GM12878 (cell line): ENCODE measurements at regions not wholly inside any gene's neighbourhood (a gene's known extent, or its start where the extent isn't known, plus 50 kb on each side); places are given as distances from the start of the nearest gene placed in this dataset.

Experiments used
- ATAC-seq: fragments of 200-7000 bp; cut with Tn5 transposase; 3 replicates; pipeline ENCODE4 v1.9.1; 2020; ENCODE audit warnings: mild to moderate bottlenecking, moderate library complexity
- BruUV-seq: library from RNA; stranded (reverse); fragments of 400-500 nt; replicated peaks from 2 replicates; lab custom pipeline; 2021; lab: Mats Ljungman, UMichigan
- CTCF ChIA-PET: fragments of 300-600 bp; sonication (Branson Sonifier 250); formaldehyde crosslinking; extraction: SDS; loops from one replicate; lab custom pipeline; 2021; ENCODE audit warnings: inconsistent platforms; lab: Yijun Ruan, JAX
- POLR2A ChIA-PET: fragments of 350-600 bp; formaldehyde crosslinking; extraction: SDS; loops from one replicate; lab custom pipeline; 2021; ENCODE audit warnings: inconsistent platforms; lab: Charles Lee
- RAD21 ChIA-PET: fragments of 300-600 bp; sonication (Branson Sonifier 250); formaldehyde crosslinking; loops from one replicate; lab custom pipeline; 2023; ENCODE audit warnings: antibody characterized with exemption; ENCODE audit not compliant: unreplicated experiment; lab: Charles Lee
- SMC1A ChIA-PET: fragments of 300-600 bp; sonication (Branson Sonifier 250); formaldehyde crosslinking; loops from one replicate; lab custom pipeline; 2023; ENCODE audit not compliant: unreplicated experiment, uncharacterized antibody; lab: Charles Lee
- DNase-seq: peaks from one replicate; pipeline ENCODE4 v3.0.0-alpha.2; 2011; ENCODE audit warnings: low read depth, low spot score
- FAIRE-seq: peaks from 3 replicates; lab custom pipeline; 2011; peaks lifted over from hg19 to GRCh38; lab: Jason Lieb, UNC
- H2AFZ ChIP-seq: 2 replicates; pipeline ENCODE4 v1.6.0; 2011; ENCODE audit warnings: low read depth, low read length, control low read depth; ENCODE audit not compliant: control insufficient read depth
- H3K27ac ChIP-seq: 2 replicates; pipeline ENCODE4 v1.5.1; 2011; ENCODE audit warnings: control low read depth; ENCODE audit not compliant: control insufficient read depth, insufficient read depth
- H3K27me3 ChIP-seq, 2 experiments: replicated peaks in 1 of 2; 2 replicates each; pipeline versions ENCODE4 v1.6.0 to v1.6.1; 2011; ENCODE audit warnings: low read length in 1 of 2; ENCODE audit not compliant: control insufficient read depth in 2 of 2, insufficient read depth in 2 of 2
- H3K36me3 ChIP-seq, 2 experiments: 2 replicates each; pipeline ENCODE4 v1.5.1; 2011; ENCODE audit warnings: low read length in 1 of 2; ENCODE audit not compliant: control insufficient read depth in 2 of 2, insufficient read depth in 2 of 2
- H3K4me1 ChIP-seq: 2 replicates; pipeline ENCODE4 v1.6.1; 2011; ENCODE audit warnings: mild to moderate bottlenecking, low read length, moderate library complexity, mixed read lengths; ENCODE audit not compliant: control insufficient read depth, insufficient read depth
- H3K4me2 ChIP-seq: 2 replicates; pipeline ENCODE4 v1.6.0; 2011; ENCODE audit warnings: control low read depth; ENCODE audit not compliant: control insufficient read depth, insufficient read depth
- H3K4me3 ChIP-seq: fragments of 200-600 bp; sonication (generic); 2 replicates; pipeline ENCODE4 v1.5.1; 2016
- H3K79me2 ChIP-seq: 2 replicates; pipeline ENCODE4 v1.6.0; 2011; ENCODE audit warnings: low read length; ENCODE audit not compliant: control insufficient read depth, insufficient read depth
- H3K9ac ChIP-seq: 2 replicates; pipeline ENCODE4 v1.8.0; 2011; ENCODE audit warnings: low read length, control low read depth, mixed read lengths; ENCODE audit not compliant: control insufficient read depth, insufficient read depth
- H3K9me3 ChIP-seq: replicated peaks from 3 replicates; pipeline ENCODE4 v1.5.1; 2011; ENCODE audit warnings: mild to moderate bottlenecking, low read length; ENCODE audit not compliant: control insufficient read depth, insufficient read depth
- H4K20me1 ChIP-seq: 2 replicates; pipeline ENCODE4 v1.6.0; 2011; ENCODE audit not compliant: control insufficient read depth, insufficient read depth
- ATF3 ChIP-seq: IDR thresholded peaks from 2 replicates; pipeline ENCODE4 v1.6.1; 2011; ENCODE audit warnings: low read depth, mild to moderate bottlenecking, low read length, moderate library complexity, borderline replicate concordance; ENCODE audit errors: extremely low read depth
- CREM ChIP-seq: IDR thresholded peaks from 2 replicates; pipeline ENCODE4 v1.6.1; 2014; ENCODE audit warnings: antibody characterized with exemption, low read depth
- EED ChIP-seq: sonication (generic); IDR thresholded peaks from 2 replicates; pipeline ENCODE4 v1.6.1; 2016; ENCODE audit warnings: antibody characterized with exemption, low read depth
- ELK1 ChIP-seq: IDR thresholded peaks from 2 replicates; pipeline ENCODE4 v1.6.1; 2012; ENCODE audit warnings: low read depth, low read length, improper control_type of control experiment
- HCFC1 ChIP-seq: fragments of 150-350 bp; IDR thresholded peaks from 2 replicates; pipeline ENCODE4 v1.6.1; 2014; ENCODE audit warnings: low read length
- IRF4 ChIP-seq: IDR thresholded peaks from 2 replicates; pipeline ENCODE4 v1.6.1; 2011; ENCODE audit warnings: low read depth, low read length
- JUNB ChIP-seq: IDR thresholded peaks from 2 replicates; pipeline ENCODE4 v1.6.1; 2016; ENCODE audit warnings: antibody characterized with exemption, mild to moderate bottlenecking
- MEF2B ChIP-seq: fragments of 450-650 bp; IDR thresholded peaks from 2 replicates; pipeline ENCODE4 v1.6.1; 2018; ENCODE audit warnings: mild to moderate bottlenecking, moderate library complexity; ENCODE audit not compliant: partially characterized antibody, poor library complexity, severe bottlenecking
- MTA2 ChIP-seq: fragments of 450-650 bp; IDR thresholded peaks from 2 replicates; pipeline ENCODE4 v1.6.1; 2016; ENCODE audit warnings: low read depth, mild to moderate bottlenecking, moderate library complexity
- NR2F1 ChIP-seq: fragments of 450-650 bp; conservative IDR thresholded peaks from 2 replicates; pipeline ENCODE4 v1.6.1; 2017; ENCODE audit warnings: mild to moderate bottlenecking
- NRF1 ChIP-seq: conservative IDR thresholded peaks from 2 replicates; pipeline ENCODE4 v1.6.1; 2011; ENCODE audit warnings: mild to moderate bottlenecking, low read depth, low read length, improper control_type of control experiment
- RB1 ChIP-seq: fragments of 450-650 bp; formaldehyde crosslinking; IDR thresholded peaks from 2 replicates; pipeline ENCODE4 v1.6.1; 2017; ENCODE audit warnings: mild to moderate bottlenecking, borderline replicate concordance
- RUNX3 ChIP-seq: IDR thresholded peaks from 2 replicates; pipeline ENCODE4 v1.6.1; 2012; ENCODE audit warnings: low read length, inconsistent platforms
- SMAD5 ChIP-seq: IDR thresholded peaks from 2 replicates; pipeline ENCODE4 v1.6.1; 2016; ENCODE audit warnings: antibody characterized with exemption, low read depth
- SRF ChIP-seq, 2 experiments: IDR thresholded peaks; 2 replicates each; pipeline ENCODE4 v1.6.1; 2011; ENCODE audit warnings: low read depth in 2 of 2, low read length in 2 of 2, mild to moderate bottlenecking in 1 of 2, moderate library complexity in 1 of 2
- STAT3 ChIP-seq: IDR thresholded peaks from 2 replicates; pipeline ENCODE4 v1.6.1; 2011; ENCODE audit warnings: low read depth, low read length, improper control_type of control experiment
- ZNF217 ChIP-seq: fragments of 450-650 bp; IDR thresholded peaks from 2 replicates; pipeline ENCODE4 v1.6.1; 2017; ENCODE audit warnings: antibody characterized with exemption, mild to moderate bottlenecking
- ZZZ3 ChIP-seq: IDR thresholded peaks from 2 replicates; pipeline ENCODE4 v1.6.1; 2011; ENCODE audit warnings: low read depth; ENCODE audit not compliant: control insufficient read depth, insufficient read length
- in situ Hi-C: fragments of 300-500 bp; cut with MboI; formaldehyde crosslinking; loops from 9 replicates; pipeline ENCODE4 v1.14.3; 2018; ENCODE audit warnings: mixed read lengths
- intact Hi-C: fragments of 100-400 bp; cut with micrococcal nuclease; formaldehyde crosslinking; loops from one replicate; pipeline ENCODE4 v1.14.2; 2022; ENCODE audit not compliant: unreplicated experiment

DNA sequence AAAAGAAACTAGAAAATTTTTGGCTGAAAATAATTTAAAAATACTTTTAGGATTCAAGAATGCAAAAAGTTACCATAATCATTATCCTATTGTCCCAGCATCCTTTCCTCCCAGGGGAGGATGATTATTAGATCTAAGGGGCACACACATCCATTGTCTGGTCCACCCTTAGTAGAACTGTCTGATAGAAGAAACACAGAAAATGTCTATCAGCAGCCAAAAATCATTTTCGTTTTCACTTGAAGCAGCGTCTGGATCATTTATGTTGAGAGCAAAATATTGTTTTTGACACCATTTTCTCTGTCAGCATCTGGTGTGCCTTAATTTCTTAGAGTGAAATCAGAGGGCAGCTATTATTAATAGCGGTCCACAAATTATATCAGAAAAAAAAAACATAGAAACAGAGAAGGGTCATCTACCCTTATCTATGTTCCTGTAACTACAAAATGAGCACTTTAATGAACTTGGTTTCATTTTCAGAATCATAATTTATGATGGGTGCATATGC lies 446.3 kb downstream of the TRAM1L1 start (continued):
- no peak for TF ChIP-seq ELK1
- TF ChIP-seq IRF4 = no peak
- no peak for TF ChIP-seq SRF (IDR thresholded peaks at IDR 0.05; ENCODE audit: low read depth in 2 of 2, low read length in 2 of 2)
- no peak for TF ChIP-seq JUNB
- TF ChIP-seq SMAD5 = no peak
- TF ChIP-seq EED = no peak
- TF ChIP-seq, all 136 proteins: peak for 0

GRCh38 chr4:116638592-116638991 lies 446.8 kb downstream of the TRAM1L1 start:
- no peak for TF ChIP-seq EED
- no peak for TF ChIP-seq RB1
- no peak for TF ChIP-seq ZNF217
- no peak for TF ChIP-seq ZZZ3
- no peak for TF ChIP-seq ATF3
- no peak for TF ChIP-seq MTA2
- TF ChIP-seq NR2F1 = no peak
- TF ChIP-seq CREM = no peak
- TF ChIP-seq NRF1 = no peak
- TF ChIP-seq RUNX3 = no peak
- no peak for TF ChIP-seq HCFC1
- no peak for TF ChIP-seq STAT3
- no peak for TF ChIP-seq MEF2B
- ATAC-seq (no peak), DNase-seq (no peak), FAIRE-seq (no peak)
- no peaks in the 10 kb centered on the region for H4K20me1 ChIP-seq
- CTCF ChIA-PET = no interaction called here
- H3K79me2 ChIP-seq = no peaks in the 10 kb centered on the region
- H3K4me3 ChIP-seq = no peak overlapping the region
- H3K27me3 ChIP-seq = no peaks in the 10 kb centered on the region
- H3K36me3 ChIP-seq = no peaks in the 10 kb centered on the region
- POLR2A ChIA-PET = no interaction called here
- no peak overlapping the region for H3K4me2 ChIP-seq
- H2AFZ ChIP-seq = no peak overlapping the region
- no peak overlapping the region for H3K27ac ChIP-seq
- RAD21 ChIA-PET = no interaction called here
- no peak overlapping the region for H3K9ac ChIP-seq
- no TSS peak for BruUV-seq
- H3K4me1 ChIP-seq = no peaks in the 10 kb centered on the region
- intact Hi-C loops = no loop called here
- in situ Hi-C loops = no loop called here
- no peaks in the 10 kb centered on the region for H3K9me3 ChIP-seq
- SMC1A ChIA-PET = no interaction called here
